Tibial nerve (tissue), 4 donors: ENCODE measurements at regions not wholly inside any gene's neighbourhood (a gene's known extent, or its start where the extent isn't known, plus 50 kb on each side); places are given as distances from the start of the nearest gene placed in this dataset.

ENCODE experiments used
- DNase-seq, 2 donors: peaks; one replicate each; pipeline ENCODE4 v3.0.0-alpha.2; 2019; ENCODE audit warnings: low spot score in 2 of 2
- H3K27ac ChIP-seq, 4 donors: fragments of 200-600 bp; sonication (generic) in 3 of 4; one replicate each; pipeline ENCODE4 v1.5.1; 2017 to 2019; ENCODE audit warnings: mild to moderate bottlenecking in 1 of 4
- H3K27me3 ChIP-seq, 2 donors: fragments of 200-600 bp; sonication (generic) in 1 of 2; one replicate each; pipeline versions ENCODE4 v1.5.1 to v1.6.0; 2017 to 2019
- H3K36me3 ChIP-seq, 3 donors: fragments of 200-600 bp; sonication (generic); one replicate each; pipeline ENCODE4 v1.5.1; 2018 to 2019
- H3K4me1 ChIP-seq, 4 donors: fragments of 200-600 bp; sonication (generic) in 3 of 4; one replicate each; pipeline ENCODE4 v1.5.1; 2017 to 2019
- H3K4me3 ChIP-seq, 4 donors: fragments of 200-600 bp; sonication (generic) in 3 of 4; one replicate each; pipeline ENCODE4 v1.5.1; 2017 to 2019; ENCODE audit warnings: mild to moderate bottlenecking in 1 of 4, moderate library complexity in 1 of 4
- H3K9me3 ChIP-seq, 4 donors: fragments of 200-600 bp; sonication (generic) in 3 of 4; one replicate each; pipeline ENCODE4 v1.5.1; 2017 to 2019
- EP300 ChIP-seq, 2 donors: sonication (generic); formaldehyde crosslinking; IDR thresholded peaks; one replicate each; pipeline ENCODE4 v1.6.1; 2017; ENCODE audit warnings: antibody characterized with exemption in 2 of 2, mild to moderate bottlenecking in 1 of 2
- POLR2A ChIP-seq, 2 donors: fragments of 450-650 bp; IDR thresholded peaks; one replicate each; pipeline ENCODE4 v1.6.1; 2017; ENCODE audit warnings: antibody characterized with exemption in 2 of 2, mild to moderate bottlenecking in 2 of 2, moderate library complexity in 2 of 2
- WGBS, 2 donors: methylation state at CpG; one replicate each; pipeline ENCODE4 v1.1.5; 2018; 5-methylcytosine and 5-hydroxymethylcytosine counted together
- TF ChIP-seq, protein P1 (sequence below), 5 experiments: fragments of 200-600 bp in 3 of 5; fragments of 450-650 bp in 2 of 5; sonication (generic) in 3 of 5; IDR thresholded peaks; one replicate each; pipeline ENCODE4 v1.5.1; 2016 to 2019; ENCODE audit warnings: antibody characterized with exemption in 5 of 5, mild to moderate bottlenecking in 3 of 5, moderate library complexity in 2 of 5

DNA sequence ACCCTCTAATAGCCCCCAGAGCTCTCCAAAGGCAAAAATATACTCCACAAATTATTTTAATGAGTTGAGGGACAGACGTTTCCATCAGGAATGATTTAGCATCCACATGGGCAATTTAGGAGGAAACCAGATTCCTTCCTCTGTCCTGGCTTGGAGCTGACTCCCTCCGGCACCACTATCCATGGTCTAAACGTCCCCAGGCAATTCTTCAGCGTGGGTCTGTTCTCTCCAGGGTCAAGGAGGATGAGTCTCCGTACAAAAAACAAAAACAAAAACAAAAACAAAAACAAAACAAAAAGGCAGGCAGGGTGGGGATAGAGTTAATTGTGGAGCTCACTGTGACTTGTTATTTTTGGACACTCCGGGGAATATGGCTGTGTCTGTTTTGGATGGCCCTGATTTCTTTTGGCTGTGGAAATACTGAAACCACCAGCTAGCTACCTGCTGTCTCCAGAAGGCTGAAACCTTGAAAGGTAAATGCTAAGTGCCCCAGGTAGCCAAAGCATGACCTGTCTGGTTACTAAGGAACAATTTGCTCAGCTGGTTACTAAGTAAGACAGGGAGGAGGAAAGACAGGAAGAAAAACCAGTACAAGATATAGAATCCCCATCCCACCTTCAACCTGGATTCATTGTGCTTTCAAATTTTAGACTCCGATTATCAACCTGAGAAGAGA is 419.1 kb upstream of the LCORL start:
- Histone ChIP-seq H3K4me1 (no peaks in the 10 kb centered on the region), H3K27me3 (no peaks in the 10 kb centered on the region), H3K27ac (no peak overlapping the region), H3K36me3 (no peaks in the 10 kb centered on the region), H3K9me3 (peaks cover 0 to 3% (median 0%) of the 10 kb centered on the region in 4 donors), H3K4me3 (no peak overlapping the region)
- TF ChIP-seq EP300 (IDR thresholded peaks at IDR 0.05) = no peak
- TF ChIP-seq POLR2A (IDR thresholded peaks at IDR 0.05) = no peak
- TF ChIP-seq, protein P1, sequence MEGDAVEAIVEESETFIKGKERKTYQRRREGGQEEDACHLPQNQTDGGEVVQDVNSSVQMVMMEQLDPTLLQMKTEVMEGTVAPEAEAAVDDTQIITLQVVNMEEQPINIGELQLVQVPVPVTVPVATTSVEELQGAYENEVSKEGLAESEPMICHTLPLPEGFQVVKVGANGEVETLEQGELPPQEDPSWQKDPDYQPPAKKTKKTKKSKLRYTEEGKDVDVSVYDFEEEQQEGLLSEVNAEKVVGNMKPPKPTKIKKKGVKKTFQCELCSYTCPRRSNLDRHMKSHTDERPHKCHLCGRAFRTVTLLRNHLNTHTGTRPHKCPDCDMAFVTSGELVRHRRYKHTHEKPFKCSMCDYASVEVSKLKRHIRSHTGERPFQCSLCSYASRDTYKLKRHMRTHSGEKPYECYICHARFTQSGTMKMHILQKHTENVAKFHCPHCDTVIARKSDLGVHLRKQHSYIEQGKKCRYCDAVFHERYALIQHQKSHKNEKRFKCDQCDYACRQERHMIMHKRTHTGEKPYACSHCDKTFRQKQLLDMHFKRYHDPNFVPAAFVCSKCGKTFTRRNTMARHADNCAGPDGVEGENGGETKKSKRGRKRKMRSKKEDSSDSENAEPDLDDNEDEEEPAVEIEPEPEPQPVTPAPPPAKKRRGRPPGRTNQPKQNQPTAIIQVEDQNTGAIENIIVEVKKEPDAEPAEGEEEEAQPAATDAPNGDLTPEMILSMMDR (IDR thresholded peaks at IDR 0.05) = no peak
- DNase-seq = no peak
- 26 to 28% methylated on average over 7 of the region's 7 CpGs for WGBS, 2 donors

GRCh38 chr4:18439311-18439710 is 417.8 kb upstream of the LCORL start:
- no peak for DNase-seq
- 87 to 89% methylated on average over 3 of the region's 3 CpGs for WGBS, 2 donors
- Histone ChIP-seq H3K4me1 (no peaks in the 10 kb centered on the region), H3K27ac (no peak overlapping the region), H3K27me3 (no peaks in the 10 kb centered on the region), H3K4me3 (no peak overlapping the region), H3K9me3 (peaks cover 0 to 3% (median 0%) of the 10 kb centered on the region in 4 donors), H3K36me3 (no peaks in the 10 kb centered on the region)
- TF ChIP-seq, protein P1 (IDR thresholded peaks at IDR 0.05) = no peak
- TF ChIP-seq EP300 (IDR thresholded peaks at IDR 0.05) (no peak), POLR2A (IDR thresholded peaks at IDR 0.05) (no peak)

DNA sequence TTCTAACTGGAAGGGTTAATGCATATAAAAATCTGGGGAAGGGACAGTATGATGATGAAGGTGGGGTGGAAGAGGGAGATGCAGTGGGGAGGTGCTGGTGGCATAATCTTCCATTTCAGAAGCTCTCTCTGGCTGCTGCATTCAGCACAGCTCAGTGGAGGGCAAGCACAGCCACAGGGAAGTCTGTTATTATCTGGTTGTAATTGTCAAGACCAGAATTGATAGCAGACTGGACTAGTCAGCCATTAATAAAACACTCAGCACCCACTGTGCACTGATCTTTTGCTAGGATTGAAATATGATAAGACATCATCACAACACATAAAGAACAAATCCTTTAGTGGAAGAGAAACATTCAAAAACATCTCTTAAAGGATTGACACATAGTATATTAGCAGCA is 414.2 kb upstream of the LCORL start:
- H3K27ac ChIP-seq = no peak overlapping the region
- TF ChIP-seq EP300 (IDR thresholded peaks at IDR 0.05) (no peak), POLR2A (IDR thresholded peaks at IDR 0.05) (no peak)
- TF ChIP-seq, protein P1 (IDR thresholded peaks at IDR 0.05) = no peak

DNA sequence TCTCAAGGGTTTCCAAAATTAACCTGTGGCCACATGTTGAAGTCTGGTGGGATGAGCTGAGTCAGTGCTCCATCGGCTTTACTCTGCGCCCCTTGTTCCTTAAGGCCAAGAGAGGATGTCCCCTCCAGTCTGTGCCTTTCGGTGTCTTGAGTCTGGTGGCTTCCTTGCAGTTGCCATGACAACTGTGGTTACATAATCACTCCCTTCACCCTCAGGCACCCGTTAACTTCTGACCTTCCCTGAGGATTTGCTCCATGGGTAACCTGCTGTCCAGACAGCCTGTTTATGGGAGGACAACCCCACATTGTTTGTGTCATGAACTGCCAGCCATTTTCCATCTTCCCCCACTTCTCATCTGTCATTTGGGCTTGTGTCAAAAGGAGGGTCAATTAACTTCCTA is 401.1 kb upstream of the LCORL start:
- H3K27me3 ChIP-seq = no peaks in the 10 kb centered on the region
- no peak overlapping the region for H3K27ac ChIP-seq
- no peaks in the 10 kb centered on the region for H3K36me3 ChIP-seq
- TF ChIP-seq EP300 (IDR thresholded peaks at IDR 0.05) (no peak), POLR2A (IDR thresholded peaks at IDR 0.05) (no peak)
- TF ChIP-seq, protein P1 (IDR thresholded peaks at IDR 0.05) = no peak
- peaks cover 0 to 3% (median 0%) of the 10 kb centered on the region in 4 donors for H3K9me3 ChIP-seq
- WGBS, 2 donors = 42 to 53% methylated on average over 4 of the region's 4 CpGs
- no peak overlapping the region for H3K4me3 ChIP-seq
- no peak for DNase-seq
- no peaks in the 10 kb centered on the region for H3K4me1 ChIP-seq

More for the DNA sequence above, 414.2 kb upstream of the LCORL start:
- Histone ChIP-seq H3K4me1 (no peaks in the 10 kb centered on the region), H3K27me3 (no peaks in the 10 kb centered on the region), H3K36me3 (no peaks in the 10 kb centered on the region), H3K9me3 (peaks cover 0 to 3% (median 0%) of the 10 kb centered on the region in 4 donors), H3K4me3 (no peak overlapping the region)
- no peak for DNase-seq

- Histone ChIP-seq H3K27me3 (no peaks in the 10 kb centered on the region), H3K4me3 (no peak overlapping the region), H3K36me3 (no peaks in the 10 kb centered on the region), H3K9me3 (peaks cover 0 to 3% (median 0%) of the 10 kb centered on the region in 4 donors), H3K4me1 (no peaks in the 10 kb centered on the region), H3K27ac (no peak overlapping the region)
- WGBS, 2 donors = 62 to 89% methylated on average over 2 of the region's 2 CpGs
- TF ChIP-seq, protein P1 (IDR thresholded peaks at IDR 0.05) = no peak
- TF ChIP-seq EP300 (IDR thresholded peaks at IDR 0.05) (no peak), POLR2A (IDR thresholded peaks at IDR 0.05) (no peak)
- no peak for DNase-seq
These were observed 400.0 kb upstream of the LCORL start for GRCh38 chr4:18421519-18421918.
